Retina (tissue), 1 donor: ENCODE measurements at regions not wholly inside any gene's neighbourhood (a gene's known extent, or its start where the extent isn't known, plus 50 kb on each side); places are given as distances from the start of the nearest gene placed in this dataset.
A peak's percentile ranks its signal among the peaks of the same experiment; 100 is the strongest.

Source experiments
- DNase-seq: peaks from one replicate; pipeline ENCODE4 v3.0.0-alpha.2; 2016

- DNase-seq, result no peak
These were observed 266.8 kb upstream of the PARD3B start for GRCh38 chr2:204278454-204278853.

- DNase-seq, result no peak
These were observed 265.5 kb upstream of the PARD3B start for GRCh38 chr2:204279819-204280218.

- DNase-seq, result no peak
These were observed 265.0 kb upstream of the PARD3B start for GRCh38 chr2:204280262-204280668.

- no peak for DNase-seq
These were observed 263.2 kb upstream of the PARD3B start for GRCh38 chr2:204282081-204282480.

- DNase-seq, result no peak
These were observed 262.8 kb upstream of the PARD3B start for GRCh38 chr2:204282525-204282924.

GRCh38 chr2:204289066-204289465 is 256.2 kb upstream of the PARD3B start:
- no peak for DNase-seq

- no peak for DNase-seq
These were observed 252.8 kb upstream of the PARD3B start for GRCh38 chr2:204292439-204292838.

- DNase-seq, result no peak
These were observed 251.2 kb upstream of the PARD3B start for GRCh38 chr2:204293884-204294747.

- DNase-seq, result no peak
These were observed 246.9 kb upstream of the PARD3B start for GRCh38 chr2:204298404-204298803.

GRCh38 chr2:204299766-204300165 is 245.5 kb upstream of the PARD3B start:
- DNase-seq, result no peak

- no peak for DNase-seq
These were observed 238.6 kb upstream of the PARD3B start for GRCh38 chr2:204306667-204307066.

- DNase-seq, result no peak
These were observed 233.2 kb upstream of the PARD3B start for GRCh38 chr2:204312105-204312504.

GRCh38 chr2:204313256-204313655 is 232.0 kb upstream of the PARD3B start:
- no peak for DNase-seq

GRCh38 chr2:204315236-204315662 is 230.0 kb upstream of the PARD3B start:
- no peak for DNase-seq

- no peak for DNase-seq
These were observed 227.6 kb upstream of the PARD3B start for GRCh38 chr2:204317640-204318039.

- DNase-seq, result no peak
These were observed 224.1 kb upstream of the PARD3B start for GRCh38 chr2:204321027-204321800.

GRCh38 chr2:204321910-204322751 is 223.1 kb upstream of the PARD3B start:
- DNase-seq, result no peak

- peak; percentile 87 for DNase-seq
These were observed 219.8 kb upstream of the PARD3B start for GRCh38 chr2:204325468-204325867.

GRCh38 chr2:204328373-204328772 is 216.9 kb upstream of the PARD3B start:
- DNase-seq, result no peak

- DNase-seq, result no peak
These were observed 216.3 kb upstream of the PARD3B start for GRCh38 chr2:204329016-204329415.

GRCh38 chr2:204329532-204329931 is 215.7 kb upstream of the PARD3B start:
- no peak for DNase-seq

- DNase-seq, result no peak
These were observed 214.1 kb upstream of the PARD3B start for GRCh38 chr2:204331180-204331579.

GRCh38 chr2:204331988-204332387 is 213.3 kb upstream of the PARD3B start:
- DNase-seq, result no peak
